PC-9 (cell line): ENCODE measurements at regions not wholly inside any gene's neighbourhood (a gene's known extent, or its start where the extent isn't known, plus 50 kb on each side); places are given as distances from the start of the nearest gene placed in this dataset.

Experiments used
- BruUV-seq: library from RNA; stranded (reverse); fragments of 400-500 nt; replicated peaks from 2 replicates; lab custom pipeline; 2021; lab: Mats Ljungman, UMichigan
- CTCF ChIA-PET: fragments of 300-600 bp; sonication (Branson Sonifier 250); formaldehyde crosslinking; loops from one replicate; lab custom pipeline; 2022; ENCODE audit warnings: antibody characterized with exemption; lab: Charles Lee
- POLR2A ChIA-PET: fragments of 300-600 bp; sonication (Branson Sonifier 250); formaldehyde crosslinking; loops from one replicate; lab custom pipeline; 2022; ENCODE audit warnings: antibody characterized with exemption; ENCODE audit not compliant: unreplicated experiment; lab: Charles Lee
- DNase-seq, 2 experiments: peaks; one replicate each; pipeline versions ENCODE4 v3.0.0 to v3.0.0-alpha.2; 2015 to 2022; ENCODE audit warnings: mixed read lengths in 1 of 2
- H2AFZ ChIP-seq: fragments of 200-600 bp; sonication (generic); 2 replicates; pipeline ENCODE4 v1.8.1; 2017; ENCODE audit warnings: antibody characterized with exemption
- H3F3A ChIP-seq: fragments of 200-600 bp; sonication (generic); 2 replicates; pipeline ENCODE4 v1.8.1; 2017; ENCODE audit warnings: antibody characterized with exemption, mild to moderate bottlenecking, low read depth; ENCODE audit not compliant: insufficient read depth
- H3K27ac ChIP-seq: fragments of 200-600 bp; sonication (generic); 2 replicates; pipeline ENCODE4 v1.6.1; 2016; ENCODE audit warnings: mixed run types
- H3K27me3 ChIP-seq: fragments of 200-600 bp; sonication (generic); 2 replicates; pipeline ENCODE4 v1.6.1; 2016; ENCODE audit warnings: low read depth, mixed run types; ENCODE audit not compliant: insufficient read depth
- H3K36me3 ChIP-seq: fragments of 200-600 bp; sonication (generic); 2 replicates; pipeline ENCODE4 v1.6.1; 2016; ENCODE audit warnings: low read depth, mixed run types
- H3K4me1 ChIP-seq: fragments of 200-600 bp; sonication (generic); replicated peaks from 2 replicates; pipeline ENCODE4 v1.6.1; 2016; ENCODE audit warnings: mixed run types; ENCODE audit not compliant: insufficient read depth
- H3K4me2 ChIP-seq: fragments of 200-600 bp; sonication (generic); 2 replicates; pipeline ENCODE4 v1.6.1; 2017; ENCODE audit warnings: mixed run types
- H3K4me3 ChIP-seq: fragments of 200-600 bp; sonication (generic); 2 replicates; pipeline ENCODE4 v1.6.1; 2016; ENCODE audit warnings: mixed run types
- H3K79me2 ChIP-seq: fragments of 200-600 bp; sonication (generic); 2 replicates; pipeline ENCODE4 v1.6.1; 2017; ENCODE audit warnings: low read depth, mixed run types
- H3K9me2 ChIP-seq: fragments of 200-600 bp; sonication (generic); 2 replicates; pipeline ENCODE4 v1.8.1; 2017; ENCODE audit warnings: mild to moderate bottlenecking; ENCODE audit not compliant: insufficient read depth
- H3K9me3 ChIP-seq: fragments of 200-600 bp; sonication (generic); 2 replicates; pipeline ENCODE4 v1.8.1; 2016; ENCODE audit warnings: low read depth; ENCODE audit not compliant: insufficient read depth
- H4K20me1 ChIP-seq: fragments of 200-600 bp; sonication (generic); 2 replicates; pipeline ENCODE4 v1.8.1; 2017; ENCODE audit not compliant: insufficient read depth
- EZH2 ChIP-seq: fragments of 200-600 bp; sonication (generic); IDR thresholded peaks from 2 replicates; pipeline ENCODE4 v1.8.0; 2017; ENCODE audit warnings: antibody characterized with exemption, low read depth
- intact Hi-C: fragments of 100-400 bp; cut with micrococcal nuclease; formaldehyde crosslinking; loops from one replicate; pipeline ENCODE4 v1.10.0; 2022; ENCODE audit not compliant: unreplicated experiment
- TF ChIP-seq, protein P1 (sequence below): fragments of 200-600 bp; sonication (generic); conservative IDR thresholded peaks from 2 replicates; pipeline ENCODE4 v1.6.1; 2017; ENCODE audit warnings: mixed run types, antibody characterized with exemption, mild to moderate bottlenecking, moderate library complexity

DNA sequence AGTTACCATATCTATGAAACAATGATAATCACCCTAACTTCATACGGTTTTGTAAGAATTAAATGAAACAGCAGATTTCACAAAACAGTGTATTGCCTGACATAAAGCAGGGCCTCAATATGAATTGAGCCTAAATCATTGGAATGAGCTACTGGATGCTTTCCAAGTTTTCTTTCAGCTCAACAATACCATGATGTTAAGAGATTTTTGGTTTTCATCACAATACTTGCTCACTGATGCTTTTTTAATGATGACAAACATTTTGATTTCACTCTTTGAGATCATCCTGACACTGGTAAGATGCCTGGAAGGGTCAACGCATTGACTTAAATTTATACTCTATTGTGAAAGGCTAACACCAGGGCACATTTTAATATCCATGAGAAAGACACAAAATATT is 377.5 kb downstream of the ZNF521 start:
- no peaks in the 10 kb centered on the region for H3K9me2 ChIP-seq
- no peak overlapping the region for H3K27ac ChIP-seq
- no peaks in the 10 kb centered on the region for H3K36me3 ChIP-seq
- CTCF ChIA-PET = no interaction called here
- H3F3A ChIP-seq = no peaks in the 10 kb centered on the region
- H3K79me2 ChIP-seq = no peaks in the 10 kb centered on the region
- intact Hi-C loops = no loop called here
- TF ChIP-seq, protein P1, sequence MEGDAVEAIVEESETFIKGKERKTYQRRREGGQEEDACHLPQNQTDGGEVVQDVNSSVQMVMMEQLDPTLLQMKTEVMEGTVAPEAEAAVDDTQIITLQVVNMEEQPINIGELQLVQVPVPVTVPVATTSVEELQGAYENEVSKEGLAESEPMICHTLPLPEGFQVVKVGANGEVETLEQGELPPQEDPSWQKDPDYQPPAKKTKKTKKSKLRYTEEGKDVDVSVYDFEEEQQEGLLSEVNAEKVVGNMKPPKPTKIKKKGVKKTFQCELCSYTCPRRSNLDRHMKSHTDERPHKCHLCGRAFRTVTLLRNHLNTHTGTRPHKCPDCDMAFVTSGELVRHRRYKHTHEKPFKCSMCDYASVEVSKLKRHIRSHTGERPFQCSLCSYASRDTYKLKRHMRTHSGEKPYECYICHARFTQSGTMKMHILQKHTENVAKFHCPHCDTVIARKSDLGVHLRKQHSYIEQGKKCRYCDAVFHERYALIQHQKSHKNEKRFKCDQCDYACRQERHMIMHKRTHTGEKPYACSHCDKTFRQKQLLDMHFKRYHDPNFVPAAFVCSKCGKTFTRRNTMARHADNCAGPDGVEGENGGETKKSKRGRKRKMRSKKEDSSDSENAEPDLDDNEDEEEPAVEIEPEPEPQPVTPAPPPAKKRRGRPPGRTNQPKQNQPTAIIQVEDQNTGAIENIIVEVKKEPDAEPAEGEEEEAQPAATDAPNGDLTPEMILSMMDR = no peak
- TF ChIP-seq EZH2 = no peak
- peaks cover 8% of the 10 kb centered on the region; the same call in 1 of the 2 replicates for H3K27me3 ChIP-seq
- no peaks in the 10 kb centered on the region for H3K4me1 ChIP-seq
- BruUV-seq = no TSS peak
- H3K9me3 ChIP-seq = no peaks in the 10 kb centered on the region
- H4K20me1 ChIP-seq = no peaks in the 10 kb centered on the region
- H3K4me2 ChIP-seq = no peak overlapping the region
- no peak for DNase-seq
- H3K4me3 ChIP-seq = no peak overlapping the region
- no peak overlapping the region for H2AFZ ChIP-seq
- POLR2A ChIA-PET = no interaction called here

DNA sequence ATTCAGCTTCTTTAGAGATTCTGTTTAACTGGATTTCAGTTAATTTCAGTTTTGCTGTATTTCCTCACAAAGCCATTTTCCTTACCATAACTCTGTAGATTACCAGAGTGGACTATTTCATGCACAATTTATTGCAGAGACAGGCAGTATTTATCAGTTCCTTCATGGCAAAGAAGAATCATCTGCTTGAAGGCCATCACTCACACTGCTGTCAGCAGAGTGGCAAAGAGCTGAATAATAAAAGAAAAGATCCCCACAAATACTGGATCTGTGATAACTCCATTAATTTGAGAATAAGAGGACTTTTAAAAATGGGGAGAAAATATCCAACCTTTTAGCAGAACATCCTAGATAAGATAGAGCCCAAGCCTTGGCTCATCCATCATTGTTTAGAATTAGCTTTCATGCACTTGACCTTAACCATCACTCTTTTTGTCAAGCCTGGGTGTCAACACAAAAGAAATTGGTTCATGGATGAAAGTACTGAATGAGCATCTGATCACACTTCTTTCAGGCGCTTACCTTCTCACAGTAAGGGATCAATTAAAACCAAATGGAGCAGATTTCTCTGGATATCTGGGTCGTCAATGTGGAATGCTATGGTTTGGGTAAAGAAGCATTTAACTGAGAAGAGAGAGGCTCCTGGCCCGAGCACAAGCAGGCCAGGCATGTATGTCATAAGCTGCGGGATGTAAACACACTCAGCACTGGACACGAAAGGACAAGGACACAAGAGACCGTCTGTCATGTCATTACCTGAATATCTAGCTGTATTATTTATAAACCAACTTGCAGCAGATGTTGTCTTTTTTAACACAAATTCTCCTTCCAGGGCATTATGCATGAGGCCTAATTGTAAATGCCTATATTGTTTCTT is 376.2 kb downstream of the ZNF521 start:
- no peaks in the 10 kb centered on the region for H3K4me1 ChIP-seq
- ChIA-PET POLR2A (no interaction called here), CTCF (no interaction called here)
- H3K27me3 ChIP-seq = peaks cover 8% of the 10 kb centered on the region; the same call in 1 of the 2 replicates
- BruUV-seq = no TSS peak
- no peak for DNase-seq
- no peaks in the 10 kb centered on the region for H3K36me3 ChIP-seq
- H4K20me1 ChIP-seq = no peaks in the 10 kb centered on the region
- intact Hi-C loops = no loop called here
- TF ChIP-seq EZH2 = no peak
- TF ChIP-seq, protein P1 = no peak
- no peaks in the 10 kb centered on the region for H3F3A ChIP-seq
- no peaks in the 10 kb centered on the region for H3K9me3 ChIP-seq
- no peak overlapping the region for H3K4me3 ChIP-seq
- H3K27ac ChIP-seq = no peak overlapping the region
- H3K9me2 ChIP-seq = no peaks in the 10 kb centered on the region
- no peaks in the 10 kb centered on the region for H3K79me2 ChIP-seq
- H3K4me2 ChIP-seq = no peak overlapping the region
- H2AFZ ChIP-seq = no peak overlapping the region

DNA sequence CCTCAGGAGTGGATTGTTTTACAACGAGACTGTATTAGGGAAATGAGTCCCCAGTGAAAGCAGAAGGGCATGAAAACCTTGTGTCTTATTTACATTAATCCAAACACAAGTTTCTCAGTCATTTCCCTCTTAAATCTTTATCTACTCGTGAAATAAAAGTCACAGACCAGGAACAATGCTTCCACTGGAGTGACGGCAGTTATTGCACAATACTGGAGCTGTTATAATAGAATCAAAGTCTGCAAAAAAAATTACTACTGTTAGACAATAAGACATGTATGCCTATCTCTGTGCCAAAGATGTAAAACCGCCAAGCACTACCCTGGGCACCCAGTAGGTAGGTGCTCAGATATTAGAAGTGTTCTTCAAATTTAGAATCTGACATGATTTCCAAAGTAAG is 375.5 kb downstream of the ZNF521 start:
- H3K9me2 ChIP-seq = no peaks in the 10 kb centered on the region
- H3K27ac ChIP-seq = no peak overlapping the region
- no peak overlapping the region for H3K4me3 ChIP-seq
- no peaks in the 10 kb centered on the region for H3K79me2 ChIP-seq
- no peak for TF ChIP-seq EZH2
- TF ChIP-seq, protein P1 = no peak
- CTCF ChIA-PET = no interaction called here
- no TSS peak for BruUV-seq
- no peaks in the 10 kb centered on the region for H3K36me3 ChIP-seq
- H3K4me2 ChIP-seq = no peak overlapping the region
- no peak overlapping the region for H2AFZ ChIP-seq
- DNase-seq = no peak
- intact Hi-C loops = no loop called here
- no peaks in the 10 kb centered on the region for H3K4me1 ChIP-seq
- H3F3A ChIP-seq = no peaks in the 10 kb centered on the region
- H3K27me3 ChIP-seq = 0 out of 2 replicates have a peak, but pooled peaks cover 4% of the 10 kb centered on the region
- H3K9me3 ChIP-seq = no peaks in the 10 kb centered on the region
- no peaks in the 10 kb centered on the region for H4K20me1 ChIP-seq
- POLR2A ChIA-PET = no interaction called here
